Left lobe of liver (tissue), 2 donors: ENCODE measurements at regions not wholly inside any gene's neighbourhood (a gene's known extent, or its start where the extent isn't known, plus 50 kb on each side); places are given as distances from the start of the nearest gene placed in this dataset.
A peak's percentile ranks its signal among the peaks of the same experiment; 100 is the strongest.
"Not testable (repeated sequence)": the region's sequence is repeated elsewhere in the genome, so short reads cannot be mapped to it uniquely, and the experiment has no call there.

Experiments
- ATAC-seq: fragments of 200-7000 bp; cut with Tn5 transposase; one replicate; pipeline ENCODE4 v1.9.1; 2020; ENCODE audit warnings: mild to moderate bottlenecking, moderate library complexity
- DNase-seq: peaks from one replicate; pipeline ENCODE4 v3.0.0-alpha.2; 2020; ENCODE audit warnings: low spot score
- donor health status: DM: no; HTN: no; CAD: no; lungs with moderate emphysema.
- donor health status: DM: no; HTN: yes; CAD: no.

- ATAC-seq, result no peak
- DNase-seq, result no peak
Measured at GRCh38 chr15:79492065-79492464, 59.9 kb downstream of the MINAR1 start.

DNA sequence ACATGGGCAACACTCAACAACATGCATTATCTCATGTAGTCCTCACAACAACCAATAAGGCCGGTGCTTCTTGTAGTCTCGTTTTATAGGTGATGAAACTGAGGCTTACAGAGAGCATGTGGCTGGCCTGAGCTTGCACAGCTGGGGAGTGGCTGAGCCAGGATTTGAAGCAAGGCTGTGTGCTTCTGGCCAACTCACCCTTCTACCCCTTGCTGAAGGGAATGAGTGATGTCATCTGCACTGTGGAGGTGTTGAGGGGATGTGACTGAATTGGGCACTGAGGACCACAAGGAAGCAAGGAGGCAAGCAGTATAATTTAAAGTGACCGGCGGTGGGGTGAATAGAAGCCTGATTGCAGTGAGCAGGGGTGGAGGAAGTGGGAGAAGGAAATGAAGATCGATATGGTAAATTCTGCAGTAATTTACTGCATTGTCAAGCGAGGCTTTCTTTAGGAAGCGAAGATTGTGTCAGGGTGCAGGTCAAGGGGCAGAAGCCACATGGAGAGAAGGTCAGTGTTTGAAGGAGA, 62.3 kb downstream of the MINAR1 start:
- ATAC-seq (no peak), DNase-seq (no peak)

DNA sequence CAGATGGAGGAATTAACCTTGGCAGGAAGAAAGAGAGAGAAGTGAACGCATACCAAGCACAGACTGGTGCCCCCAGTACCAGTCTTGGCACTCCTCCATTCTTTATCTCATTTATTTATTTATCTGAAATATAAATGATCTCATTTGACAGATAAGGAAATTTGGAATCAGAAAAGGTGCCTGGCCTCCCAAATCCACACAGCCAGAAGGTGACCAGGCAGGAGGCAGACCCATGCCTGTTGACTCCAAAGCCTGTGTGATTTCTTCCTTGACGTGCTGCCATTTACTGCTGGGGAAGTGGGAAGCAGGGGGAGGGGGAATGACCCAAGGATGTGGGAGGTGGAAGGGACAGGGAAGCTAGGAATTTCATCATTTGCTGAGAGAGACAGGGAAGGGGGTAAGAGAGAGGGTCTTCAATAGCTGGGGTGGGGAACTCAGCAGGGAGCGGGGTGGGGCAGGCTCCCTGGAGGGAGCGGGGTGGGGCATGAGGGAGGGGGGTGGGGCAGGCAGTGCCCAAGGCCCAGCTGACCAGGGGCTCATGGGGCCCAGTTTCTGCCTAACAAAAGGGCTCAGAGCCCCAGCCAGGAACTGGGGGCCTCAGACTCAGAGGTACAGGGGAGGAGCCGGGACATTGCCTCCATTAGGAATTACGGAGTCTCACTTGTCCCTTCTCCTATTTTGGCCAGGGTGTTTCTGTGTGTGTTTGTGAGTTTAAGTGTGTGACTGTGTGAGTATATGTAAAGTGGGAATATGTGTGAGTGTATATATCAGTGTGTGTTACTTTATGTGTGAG, 63.0 kb downstream of the MINAR1 start:
- DNase-seq (no peak), ATAC-seq (no peak)

DNA sequence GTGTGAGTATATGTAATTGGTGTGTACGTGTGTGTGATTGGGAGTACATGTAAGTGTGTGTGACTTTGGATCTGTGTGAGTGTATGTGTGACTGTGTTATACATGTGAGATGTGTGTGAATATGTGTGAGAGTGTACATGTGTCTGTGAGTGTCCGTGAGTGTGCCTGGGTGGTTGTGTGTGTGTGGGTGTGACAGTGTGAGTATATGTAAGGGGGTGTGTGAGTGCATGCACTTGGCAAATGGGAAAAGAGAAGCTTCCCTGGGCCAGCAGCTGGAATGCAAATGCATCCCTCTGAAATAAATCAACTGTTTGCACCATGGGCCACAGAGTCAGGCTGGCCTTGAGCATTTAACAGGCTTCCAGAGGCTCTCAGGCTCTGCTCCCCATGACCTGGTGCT, 63.6 kb downstream of the MINAR1 start:
- ATAC-seq (no peak), DNase-seq (no peak)

- no peak for ATAC-seq
- DNase-seq, result no peak
Measured at GRCh38 chr15:79496838-79497237, 64.7 kb downstream of the MINAR1 start.

- DNase-seq (no peak), ATAC-seq (no peak)
Measured at GRCh38 chr15:79501086-79501485, 69.0 kb downstream of the MINAR1 start.

DNA sequence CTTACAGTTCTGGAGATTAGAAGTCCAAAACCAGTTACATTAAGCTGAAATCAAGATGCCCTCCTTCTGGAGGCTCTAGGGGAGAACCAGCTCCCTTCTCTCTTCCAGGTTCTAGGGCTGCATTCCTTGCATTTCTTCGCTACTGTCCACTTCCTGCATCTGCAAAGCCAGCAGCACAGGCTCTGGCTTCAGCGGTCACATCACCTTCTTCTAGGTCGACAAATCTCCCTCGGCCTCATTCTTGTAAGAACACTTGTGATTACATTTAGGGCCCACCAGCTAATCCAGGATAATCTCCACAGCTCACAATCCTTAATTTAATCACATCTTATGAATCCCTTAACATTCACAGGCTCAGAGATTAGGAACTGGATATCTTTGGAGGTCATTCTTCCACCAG, 73.8 kb downstream of the MINAR1 start:
- ATAC-seq, result no peak
- DNase-seq, result no peak

DNA sequence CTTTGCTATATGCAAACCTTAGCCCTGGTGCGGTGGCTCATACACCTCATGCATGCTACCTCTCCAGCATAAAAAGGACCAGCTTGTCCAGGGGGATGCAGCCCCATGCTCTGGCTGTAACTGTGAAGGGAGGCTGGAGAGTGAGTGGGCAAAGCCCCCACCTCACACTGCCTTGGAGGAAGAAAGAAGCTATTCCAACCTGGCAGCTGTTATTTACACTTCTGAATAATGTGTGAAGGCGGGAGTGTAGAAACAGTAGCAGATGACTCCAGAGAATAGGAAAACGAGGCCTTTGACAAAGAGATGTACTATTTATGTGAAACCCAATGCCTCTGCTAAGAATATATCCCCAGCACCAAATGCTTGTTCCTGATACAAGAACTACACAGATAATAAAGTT, 80.7 kb downstream of the MINAR1 start:
- not testable (repeated sequence) for ATAC-seq, DNase-seq

DNA sequence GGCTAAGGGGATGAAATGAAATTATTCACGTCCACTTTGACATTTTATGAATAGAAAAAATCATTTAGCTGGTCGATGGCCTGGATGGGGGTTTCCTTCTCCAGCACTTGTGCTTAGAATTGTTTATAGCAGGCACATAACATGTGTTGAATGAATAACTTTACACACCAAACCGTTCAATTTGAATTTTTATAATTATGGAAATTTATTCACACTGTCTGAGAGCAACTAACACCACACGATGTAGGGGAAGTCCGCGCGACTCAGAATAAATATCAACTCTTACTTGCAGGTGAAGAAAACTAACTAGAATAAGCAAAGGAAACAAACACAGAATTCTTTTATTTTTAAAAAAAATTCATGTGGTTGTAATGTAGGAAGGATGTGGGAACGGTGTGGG, 81.3 kb downstream of the MINAR1 start:
- DNase-seq (no peak), ATAC-seq (no peak)

- no peak for DNase-seq
- ATAC-seq, result no peak
Measured at GRCh38 chr15:79513940-79514339, 81.8 kb downstream of the MINAR1 start.

DNA sequence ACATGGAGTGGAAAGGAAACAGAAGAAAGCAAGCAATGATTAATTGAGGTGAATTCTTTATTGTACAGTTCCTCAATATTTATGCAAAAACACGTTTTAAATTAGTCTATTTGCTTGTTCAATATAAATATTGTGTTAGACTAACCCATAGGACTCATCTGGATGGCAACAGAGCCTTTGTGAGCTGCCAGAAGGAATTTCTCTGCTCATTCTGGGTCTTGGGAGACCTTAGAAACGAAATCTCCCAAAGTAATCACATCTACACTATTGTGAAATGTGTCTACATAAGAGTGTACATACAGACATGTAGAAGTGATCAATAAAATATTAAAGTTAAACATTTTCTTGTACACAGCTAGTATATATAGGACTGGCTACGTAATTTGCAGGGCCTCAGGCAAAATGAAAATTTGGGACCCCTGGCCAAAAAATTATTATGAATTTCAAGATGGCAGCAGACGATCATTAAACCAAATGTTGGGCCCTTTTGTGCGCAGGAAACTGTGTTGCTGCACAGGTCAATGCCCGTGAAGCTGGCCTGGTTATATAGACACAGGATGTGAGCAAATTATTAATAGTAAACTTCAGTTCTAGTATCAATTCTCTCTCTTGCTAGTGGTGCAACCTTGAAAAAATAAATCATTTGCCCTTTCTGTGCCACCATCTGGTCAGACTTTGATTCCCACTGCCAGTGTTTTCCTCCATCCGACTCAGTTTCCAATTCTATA, 83.3 kb downstream of the MINAR1 start:
- ATAC-seq (no peak), DNase-seq (no peak)

GRCh38 chr15:79516155-79516554, 84.0 kb downstream of the MINAR1 start:
- no peak for DNase-seq
- no peak for ATAC-seq

DNA sequence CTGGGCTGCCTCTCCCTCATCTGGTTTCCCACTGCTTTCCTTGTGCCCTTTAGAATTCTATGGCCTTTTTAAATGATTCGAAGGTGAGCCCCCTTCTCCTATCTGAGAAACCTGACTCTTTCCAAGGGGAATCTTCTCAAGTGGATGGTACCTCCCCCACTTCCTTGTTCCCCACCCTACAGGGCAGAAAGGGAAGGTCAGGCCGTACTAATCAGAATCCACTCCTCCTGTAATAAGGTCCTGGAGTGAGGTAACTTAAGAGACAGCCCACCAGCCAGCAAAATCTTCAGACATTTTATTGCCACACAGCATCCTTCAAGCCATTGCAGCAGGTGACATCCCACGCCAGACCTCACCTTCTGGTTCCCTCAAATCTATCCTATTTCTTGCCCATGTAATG, 84.5 kb downstream of the MINAR1 start:
- no peak for ATAC-seq
- DNase-seq, result no peak

DNA sequence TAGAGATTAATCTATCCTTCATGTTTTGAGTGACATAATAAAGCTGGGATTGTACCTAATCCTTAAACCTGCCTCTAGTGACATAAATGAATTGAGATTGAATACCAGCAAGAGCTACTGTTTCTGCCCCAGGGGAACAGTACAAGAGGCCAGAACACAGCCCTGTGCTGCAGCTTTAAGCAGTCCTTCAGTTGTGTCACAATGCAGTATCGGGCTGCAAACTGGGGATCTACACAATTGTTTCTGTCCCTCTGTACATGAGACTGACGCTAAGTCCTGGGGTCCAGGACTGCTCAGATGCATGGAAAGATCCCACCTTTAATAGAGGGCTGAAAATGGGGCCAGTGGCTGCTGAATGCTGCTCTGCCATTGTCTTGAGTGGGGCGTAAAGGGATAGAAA, 87.5 kb downstream of the MINAR1 start:
- ATAC-seq, result no peak
- no peak for DNase-seq

GRCh38 chr15:79520654-79521053, 88.5 kb downstream of the MINAR1 start:
- ATAC-seq, result peak; percentile 40
- DNase-seq, result no peak

DNA sequence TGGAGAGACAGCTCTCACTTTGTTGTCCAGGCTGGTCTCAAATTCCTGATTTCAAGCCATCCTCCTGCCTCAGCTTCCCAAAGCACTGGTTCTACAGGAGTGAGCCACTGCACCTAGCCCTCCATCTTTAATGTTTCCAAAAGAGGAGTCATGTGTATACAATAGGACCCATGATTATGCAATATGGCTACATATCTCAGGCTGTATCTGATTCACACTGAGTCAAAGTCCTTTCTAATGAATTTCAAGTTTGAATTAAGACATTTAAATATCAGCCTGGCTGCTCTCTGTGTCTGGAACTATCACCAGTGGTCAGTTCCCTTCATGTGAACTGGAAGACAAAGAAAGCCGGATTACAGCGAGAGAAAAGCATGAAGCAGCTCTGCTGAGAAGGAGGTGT, 90.5 kb downstream of the MINAR1 start:
- ATAC-seq, result no peak
- no peak for DNase-seq

- ATAC-seq, result no peak
- no peak for DNase-seq
Measured at GRCh38 chr15:79523266-79523665, 91.1 kb downstream of the MINAR1 start.

- ATAC-seq (no peak), DNase-seq (no peak)
Measured at GRCh38 chr15:79524531-79524930, 92.4 kb downstream of the MINAR1 start.

DNA sequence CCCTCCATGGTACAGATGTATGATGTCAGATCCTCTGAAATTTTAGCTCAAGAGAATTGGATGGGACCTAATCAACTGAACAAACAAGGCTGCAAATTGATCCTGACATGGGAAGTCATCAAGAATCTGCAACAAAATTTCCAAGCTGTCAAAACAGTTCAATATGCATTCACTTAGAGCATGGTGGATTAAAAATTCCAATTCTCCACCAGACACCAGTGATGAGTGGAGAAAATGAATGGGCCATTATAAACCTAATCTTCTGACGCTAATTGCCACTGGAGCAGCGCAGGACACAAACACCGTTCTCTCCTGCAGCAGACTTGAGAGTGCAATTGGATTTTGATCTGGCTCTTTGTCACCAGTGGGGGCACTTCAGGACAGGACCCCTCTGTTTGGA, 94.2 kb downstream of the MINAR1 start:
- no peak for ATAC-seq
- DNase-seq, result no peak

DNA sequence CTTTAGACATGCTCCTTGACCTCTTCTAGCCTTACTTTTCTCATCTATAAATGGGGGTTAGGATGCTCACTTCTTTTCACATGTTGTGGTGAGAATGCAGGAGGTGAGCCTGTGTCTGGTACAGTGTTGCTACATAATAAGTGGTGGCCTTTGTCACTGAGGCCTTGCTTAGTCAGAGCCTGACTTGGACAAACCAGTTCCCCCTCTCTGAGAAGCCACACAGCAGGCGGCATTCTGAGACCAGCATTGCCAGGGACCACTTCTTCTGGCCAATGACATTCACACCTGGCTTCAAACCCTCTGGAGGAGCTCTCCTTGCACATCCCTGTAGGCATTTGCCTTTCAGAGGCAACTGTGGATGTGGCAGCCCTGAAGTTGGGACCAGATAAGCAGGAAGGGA, 95.7 kb downstream of the MINAR1 start:
- no peak for DNase-seq
- ATAC-seq, result no peak

DNA sequence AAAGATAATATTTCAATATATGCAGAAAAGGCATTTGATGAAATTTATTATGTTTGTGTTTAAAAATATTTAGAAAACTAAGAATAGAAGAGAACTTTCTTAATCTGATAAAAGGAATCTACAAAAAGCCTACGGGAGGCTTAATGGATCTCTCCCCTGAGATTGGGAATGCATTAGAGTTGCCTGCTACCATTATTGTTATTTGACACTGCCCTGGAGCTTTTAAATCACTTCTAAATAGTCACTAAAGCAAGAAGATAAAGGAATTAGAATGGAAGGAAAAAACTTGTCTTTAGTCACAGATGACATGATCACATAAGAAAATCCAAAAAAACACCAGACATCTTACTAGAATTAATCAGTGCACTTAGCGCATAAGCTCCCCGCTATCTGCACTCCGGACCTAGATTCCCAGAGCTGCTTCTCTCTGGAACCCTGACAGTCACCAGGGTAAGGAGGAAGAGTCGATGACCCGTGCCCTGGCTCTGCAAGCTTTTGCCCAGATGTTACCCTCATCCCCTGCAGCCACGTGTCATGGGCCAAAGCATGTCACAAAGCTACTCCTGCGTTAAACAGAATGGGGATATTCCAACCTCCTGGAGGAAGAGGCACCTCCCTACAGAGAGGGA, 97.1 kb downstream of the MINAR1 start:
- DNase-seq, result no peak
- no peak for ATAC-seq

DNA sequence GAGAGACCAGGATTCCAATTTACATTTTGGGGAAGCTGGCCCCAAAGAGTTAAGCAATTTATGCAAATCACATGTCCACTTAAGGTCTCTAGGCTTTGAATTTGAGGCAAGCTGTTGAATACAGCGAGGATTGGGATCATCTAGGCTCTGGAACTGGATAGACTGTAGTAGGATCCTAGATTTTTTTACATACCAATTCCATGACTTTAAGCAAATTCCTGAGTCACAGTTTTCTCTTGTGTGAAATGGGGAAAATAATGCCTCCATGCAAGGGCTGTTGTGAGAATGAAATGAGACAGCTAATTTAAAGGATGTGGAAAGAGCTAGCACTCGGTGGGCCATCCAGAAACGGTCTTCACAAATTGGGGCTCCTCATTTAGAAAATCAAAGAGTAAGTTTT, 103.4 kb downstream of the MINAR1 start:
- ATAC-seq (no peak), DNase-seq (no peak)
